Activated CD4-positive, CD25-positive, alpha-beta regulatory T cell treated with anti-CD3 and anti-CD28 coated beads, Interleukin-2, amount 50 U/mL, for 72 hours (primary cell): ENCODE measurements at regions not wholly inside any gene's neighbourhood (a gene's known extent, or its start where the extent isn't known, plus 50 kb on each side); places are given as distances from the start of the nearest gene placed in this dataset.

Experiments used
- DNase-seq: peaks from one replicate; pipeline ENCODE4 v3.0.0; 2021

DNA sequence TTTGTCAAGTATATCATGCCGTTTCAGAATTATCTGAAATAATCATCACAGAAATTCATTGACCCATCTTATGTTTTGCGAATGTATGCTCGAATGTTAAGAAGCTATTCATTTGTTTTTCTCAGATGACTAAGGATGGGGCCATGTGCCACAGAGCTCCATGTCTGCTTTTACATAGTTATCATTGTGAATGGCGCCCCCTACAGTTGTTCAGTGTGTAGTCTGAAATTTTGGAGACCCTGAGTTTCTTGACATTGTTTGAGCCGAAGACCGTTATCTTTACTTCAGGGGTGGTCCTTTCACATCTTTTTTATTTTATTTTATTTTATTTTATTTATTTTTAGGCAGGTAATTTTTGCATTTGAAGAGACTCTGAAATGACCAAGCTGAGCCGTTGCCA is 972.0 kb upstream of the RBFOX1 start:
- DNase-seq = no peak

- DNase-seq = no peak
Observed at GRCh38 chr16:6356911-6357310, 975.7 kb upstream of the RBFOX1 start.

DNA sequence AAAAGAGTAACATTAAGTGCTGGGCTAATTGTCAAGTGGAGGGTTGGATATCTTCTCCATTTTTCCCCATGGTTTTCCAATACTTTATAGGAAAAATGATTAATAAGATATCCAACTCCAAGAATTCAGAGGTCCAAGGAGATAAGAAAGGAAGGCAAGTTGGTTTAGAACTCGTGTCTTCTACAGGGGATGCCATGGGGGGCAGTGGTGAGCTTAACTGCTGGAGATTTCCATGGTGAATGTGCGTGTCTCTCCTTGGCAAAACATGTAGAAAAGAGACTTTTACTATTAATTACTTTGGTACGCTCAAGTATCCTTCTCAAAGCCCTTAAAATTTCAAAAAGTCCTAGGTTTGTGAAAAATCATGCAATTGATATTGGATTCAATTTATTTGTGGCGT is 982.9 kb upstream of the RBFOX1 start:
- no peak for DNase-seq

GRCh38 chr16:6345090-6345489 is 987.6 kb upstream of the RBFOX1 start:
- no peak for DNase-seq

GRCh38 chr16:6343157-6343556 is 989.5 kb upstream of the RBFOX1 start:
- no peak for DNase-seq

DNA sequence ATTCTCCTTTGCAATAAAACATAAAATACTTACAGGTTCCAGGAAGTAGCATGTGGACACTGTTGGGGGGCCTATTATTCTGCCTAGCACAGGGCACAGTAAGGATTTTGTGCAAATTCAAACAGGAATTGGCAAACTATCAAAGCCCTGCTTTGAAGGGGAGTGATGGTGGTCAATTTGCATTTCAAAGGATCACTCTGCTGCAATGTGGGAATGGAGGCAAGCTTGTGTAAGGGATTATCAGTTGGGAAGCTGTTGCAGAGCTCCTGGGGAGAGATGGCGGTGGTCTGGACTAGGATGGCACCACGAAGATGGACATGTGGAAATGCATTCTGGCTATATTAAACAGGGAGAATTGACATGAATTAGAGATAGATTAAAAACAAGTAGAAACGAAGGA is 990.7 kb upstream of the RBFOX1 start:
- no peak for DNase-seq

DNA sequence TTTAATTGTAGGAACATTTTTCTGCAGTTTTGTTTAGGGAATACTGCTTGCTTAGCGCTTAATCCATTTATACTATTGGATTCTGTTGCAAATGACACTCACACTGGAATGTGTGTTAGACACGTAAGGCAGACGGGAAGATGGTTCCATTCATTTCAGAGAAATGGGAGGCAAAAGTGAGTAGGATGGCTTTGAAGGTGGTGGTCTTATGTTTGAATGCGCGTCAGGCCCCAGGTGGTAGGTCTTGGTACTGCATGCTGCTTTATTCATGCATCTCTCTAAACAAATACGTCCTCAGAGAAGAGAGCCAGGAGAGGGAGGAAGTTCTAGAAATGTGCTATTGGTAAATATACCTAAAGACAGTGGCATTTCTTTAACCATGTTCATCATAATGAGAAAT is 997.6 kb upstream of the RBFOX1 start:
- no peak for DNase-seq

- no peak for DNase-seq
Observed at GRCh38 chr16:6331770-6332169, 1000.9 kb upstream of the RBFOX1 start.

- no peak for DNase-seq
Observed at GRCh38 chr16:6317934-6318333, 1014.7 kb upstream of the RBFOX1 start.

GRCh38 chr16:6309271-6309670 is 1023.4 kb upstream of the RBFOX1 start:
- DNase-seq = no peak

- DNase-seq = no peak
Observed at GRCh38 chr16:6308176-6308575, 1024.5 kb upstream of the RBFOX1 start.

DNA sequence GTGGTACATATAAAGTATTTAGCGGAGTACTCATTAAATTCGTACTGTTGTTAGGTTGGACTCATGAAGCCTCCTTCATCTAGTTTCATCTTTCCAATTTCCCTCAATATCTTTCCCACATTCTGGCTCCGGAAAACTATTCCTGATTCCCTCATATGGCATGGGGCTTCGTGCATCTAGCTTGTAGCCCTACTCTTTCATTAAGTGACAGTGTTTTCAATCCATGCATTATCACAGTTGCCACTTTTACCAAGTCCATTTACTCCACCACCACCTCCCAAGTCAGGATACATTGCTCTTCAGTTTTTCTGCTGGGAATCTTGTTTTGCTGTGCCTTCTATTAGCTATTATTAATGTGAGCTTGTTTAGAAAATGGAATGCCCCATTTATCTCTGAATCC is 1032.1 kb upstream of the RBFOX1 start:
- no peak for DNase-seq

- no peak for DNase-seq
Observed at GRCh38 chr16:6297666-6298410, 1034.8 kb upstream of the RBFOX1 start.

GRCh38 chr16:6286176-6286575 is 1046.5 kb upstream of the RBFOX1 start:
- no peak for DNase-seq

GRCh38 chr16:6284731-6285130 is 1047.9 kb upstream of the RBFOX1 start:
- no peak for DNase-seq

DNA sequence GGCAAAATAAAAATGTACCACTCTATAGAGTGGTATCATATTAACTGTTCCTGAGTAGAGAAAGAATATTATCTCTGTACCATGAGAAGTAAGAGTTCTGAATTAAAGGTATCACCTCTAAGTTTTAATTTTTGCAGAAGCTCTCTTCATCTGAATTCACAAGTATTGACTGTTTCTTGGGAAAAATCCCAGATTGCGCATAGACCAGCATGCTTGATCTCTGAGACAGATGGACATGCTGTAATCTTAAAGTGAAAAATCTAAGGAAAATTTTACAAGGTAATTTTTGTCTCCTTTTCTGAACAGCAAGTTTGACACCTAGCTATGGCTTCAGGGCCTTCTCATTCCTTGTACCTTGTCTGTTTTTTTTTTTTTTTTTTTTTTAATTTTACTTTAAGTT is 1050.7 kb upstream of the RBFOX1 start:
- DNase-seq = no peak

DNA sequence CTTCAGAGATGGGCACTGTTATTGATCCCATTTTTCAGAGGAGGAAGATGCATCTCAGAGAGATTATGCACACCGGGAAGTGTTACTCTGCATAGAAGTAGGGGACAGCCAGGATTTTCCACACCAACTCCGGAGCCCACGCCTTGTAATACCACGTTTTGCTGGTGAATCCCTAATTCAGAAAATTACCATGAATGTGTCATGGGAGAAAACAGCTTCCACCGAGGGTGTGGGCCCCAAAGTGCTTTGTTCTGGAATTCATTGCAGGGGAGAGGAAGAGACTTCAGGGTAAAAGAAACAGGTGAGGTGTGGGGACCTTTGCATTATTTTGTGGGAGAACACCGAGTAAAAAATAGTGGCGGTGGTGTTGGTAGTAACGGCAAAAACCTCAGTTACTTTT is 1051.4 kb upstream of the RBFOX1 start:
- DNase-seq = no peak

DNA sequence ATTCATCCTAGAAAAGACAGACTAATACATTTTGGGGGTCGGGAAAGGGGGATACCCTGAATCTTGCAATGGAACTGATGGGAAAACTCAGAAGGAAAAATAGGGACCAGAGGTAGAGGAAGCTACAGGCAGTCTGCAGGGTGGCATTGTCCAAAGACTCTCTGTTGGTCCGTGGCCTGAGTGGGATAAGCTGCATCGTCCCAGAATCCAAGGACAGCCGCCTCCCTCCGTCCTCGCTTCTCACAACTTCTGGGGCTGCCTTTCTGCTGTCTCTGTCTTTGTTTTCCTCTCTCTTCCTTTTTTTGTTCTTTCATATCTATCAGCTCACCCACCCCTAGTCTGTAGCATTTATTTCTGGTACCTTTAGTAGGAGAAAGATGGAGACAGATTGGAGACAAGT is 1052.6 kb upstream of the RBFOX1 start:
- no peak for DNase-seq

DNA sequence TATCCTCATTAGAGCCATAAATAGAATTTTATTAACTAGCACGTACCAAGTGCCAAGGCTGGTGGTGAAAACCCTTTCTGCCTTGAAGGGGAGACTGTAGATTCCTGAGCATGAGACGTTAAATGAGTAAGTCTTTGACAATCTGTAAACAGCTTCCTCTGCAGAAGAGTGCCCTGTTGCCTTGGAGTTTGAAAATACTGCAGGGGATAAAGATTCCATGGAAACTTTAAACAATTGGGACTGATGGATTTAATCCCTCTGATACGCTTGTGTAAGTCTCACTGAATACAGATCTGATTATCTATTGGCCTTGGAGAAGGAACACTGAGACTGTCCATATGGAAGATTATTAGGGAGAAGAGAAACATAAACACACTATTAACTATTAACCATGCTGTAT is 1053.4 kb upstream of the RBFOX1 start:
- DNase-seq = no peak

DNA sequence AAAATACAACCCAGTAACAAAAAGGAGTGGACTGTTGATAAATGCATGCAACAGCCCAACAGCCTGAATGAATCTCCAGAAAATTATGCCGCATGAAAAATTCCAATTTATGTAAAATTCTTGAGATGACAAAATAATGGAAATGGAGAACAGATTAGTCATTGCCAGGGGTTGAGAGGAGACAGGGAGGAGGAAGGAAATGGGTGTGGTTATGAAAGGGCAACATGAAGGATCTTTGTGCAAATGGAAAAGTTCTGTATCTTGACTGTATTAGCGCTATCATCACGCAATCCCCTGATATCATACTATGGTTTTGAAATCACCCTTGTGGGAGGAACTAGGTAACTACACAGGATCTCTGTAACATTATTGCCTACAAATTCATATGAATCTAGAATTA is 1058.3 kb upstream of the RBFOX1 start:
- DNase-seq = no peak

DNA sequence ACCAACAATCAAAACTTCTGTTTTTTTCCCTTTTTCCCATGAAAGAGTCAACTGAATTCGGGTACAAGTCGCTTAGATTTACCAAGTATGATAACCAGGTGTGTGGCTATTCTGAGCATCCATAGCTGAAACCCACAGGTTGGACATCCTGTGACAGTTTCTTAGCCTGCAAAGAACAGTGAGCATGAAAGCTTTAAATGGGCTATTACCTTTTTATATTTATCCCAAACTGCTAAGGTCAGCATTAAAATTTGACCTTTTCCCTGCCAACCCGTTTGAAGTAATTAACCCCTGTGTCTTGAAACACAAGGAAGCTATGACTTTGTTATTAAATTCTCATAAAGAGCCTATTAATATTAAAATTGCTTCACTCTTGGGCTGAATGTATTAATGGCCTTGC is 1065.0 kb upstream of the RBFOX1 start:
- DNase-seq = no peak

- no peak for DNase-seq
Observed at GRCh38 chr16:6266703-6267102, 1065.9 kb upstream of the RBFOX1 start.

DNA sequence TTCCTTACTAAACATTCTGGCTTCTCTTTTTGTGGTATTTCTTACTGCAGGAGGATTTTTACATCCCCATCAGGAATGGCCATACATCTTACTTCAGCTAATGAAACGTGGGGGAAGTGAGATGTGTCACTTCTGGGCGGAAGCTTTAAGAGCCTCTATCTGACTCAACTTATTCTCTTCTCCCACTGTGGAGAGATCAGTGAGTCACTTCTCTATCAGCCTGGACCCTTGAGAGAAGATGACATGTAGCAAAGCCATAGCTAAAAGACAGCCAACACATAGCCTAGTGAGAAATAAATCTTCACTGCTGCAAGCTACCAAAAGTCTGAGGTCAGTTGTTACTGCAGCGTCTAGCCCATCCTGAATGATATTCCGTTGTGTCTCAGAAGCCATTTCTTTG is 1066.7 kb upstream of the RBFOX1 start:
- no peak for DNase-seq

DNA sequence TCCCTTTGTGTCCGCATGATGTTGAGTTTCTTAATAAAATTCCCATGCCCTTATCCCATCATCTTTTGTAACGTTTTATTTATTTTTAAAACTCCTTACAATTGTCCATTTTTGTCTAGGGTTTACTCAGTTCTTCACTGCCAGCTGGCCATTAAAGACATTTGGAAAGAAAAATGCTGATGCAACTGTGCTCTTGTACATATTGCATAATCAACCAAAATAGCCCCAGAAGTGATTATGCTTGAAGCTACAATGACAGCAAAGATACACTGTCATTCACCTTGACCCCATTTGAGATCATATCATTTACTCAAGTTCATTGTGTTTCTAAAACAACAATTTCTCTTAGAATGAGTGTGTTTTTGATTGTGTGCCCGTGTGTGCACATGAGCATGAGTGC is 1074.6 kb upstream of the RBFOX1 start:
- DNase-seq = no peak

DNA sequence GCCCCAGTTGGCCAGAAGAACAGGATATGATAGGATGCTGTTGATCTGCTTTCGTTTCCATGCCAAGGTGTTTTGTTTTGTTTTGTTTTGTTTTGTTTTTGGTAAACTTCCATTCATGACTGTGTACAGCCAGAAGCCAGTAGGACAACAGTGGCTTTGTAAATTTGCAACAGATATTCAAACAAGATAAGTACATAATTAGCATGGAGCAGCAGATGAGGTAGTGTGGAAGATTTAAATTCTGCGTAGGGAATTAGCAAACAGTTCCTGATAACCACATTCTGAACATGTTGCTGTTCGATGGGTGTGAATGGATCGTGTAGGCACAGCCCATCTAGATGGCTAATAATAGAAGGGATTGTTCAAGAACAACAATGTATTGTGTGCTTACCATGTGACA is 1080.1 kb upstream of the RBFOX1 start:
- DNase-seq = no peak

GRCh38 chr16:6250511-6250910 is 1082.1 kb upstream of the RBFOX1 start:
- no peak for DNase-seq
